SU-DHL-6 (cell line): ENCODE measurements at regions not wholly inside any gene's neighbourhood (a gene's known extent, or its start where the extent isn't known, plus 50 kb on each side); places are given as distances from the start of the nearest gene placed in this dataset.

Experiments used
- H2AFZ ChIP-seq: fragments of 200-600 bp; sonication (generic); 2 replicates; pipeline ENCODE4 v1.6.1; 2014; ENCODE audit warnings: low read depth, mild to moderate bottlenecking, moderate library complexity, mixed read lengths, antibody characterized with exemption, low read length; ENCODE audit not compliant: severe bottlenecking
- H3F3A ChIP-seq: fragments of 200-600 bp; shearing (Covaris generic); 2 replicates; pipeline ENCODE4 v1.6.0; 2016; ENCODE audit warnings: antibody characterized with exemption, mild to moderate bottlenecking; ENCODE audit not compliant: insufficient read depth
- H3K27ac ChIP-seq: fragments of 200-600 bp; sonication (generic); 2 replicates; pipeline ENCODE4 v1.5.1; 2016; ENCODE audit warnings: low read depth, mild to moderate bottlenecking, low read length, moderate library complexity, mixed read lengths
- H3K27me3 ChIP-seq: fragments of 200-600 bp; sonication (generic), shearing (Covaris generic); 2 replicates; pipeline ENCODE4 v1.6.0; 2014; ENCODE audit warnings: mild to moderate bottlenecking, low read length
- H3K36me3 ChIP-seq: fragments of 200-600 bp; sonication (generic); 2 replicates; pipeline ENCODE4 v1.6.1; 2014; ENCODE audit warnings: mild to moderate bottlenecking, low read length, mixed read lengths
- H3K4me2 ChIP-seq: fragments of 300-600, 200-600 bp; shearing (Covaris generic), sonication (generic); 2 replicates; pipeline ENCODE4 v1.6.0; 2014; ENCODE audit warnings: low read length, low read depth, mild to moderate bottlenecking; ENCODE audit not compliant: poor library complexity, severe bottlenecking
- H3K4me3 ChIP-seq: fragments of 200-600 bp; sonication (generic); 2 replicates; pipeline ENCODE4 v1.5.1; 2014; ENCODE audit warnings: antibody characterized with exemption, low read length, mild to moderate bottlenecking, mixed read lengths; ENCODE audit not compliant: insufficient read depth, poor library complexity, severe bottlenecking
- H3K79me2 ChIP-seq: fragments of 200-600 bp; sonication (generic); 2 replicates; pipeline ENCODE4 v1.6.1; 2014; ENCODE audit warnings: mild to moderate bottlenecking, low read length, moderate library complexity; ENCODE audit not compliant: insufficient read depth
- H3K9ac ChIP-seq: fragments of 200-600 bp; sonication (generic); 2 replicates; pipeline ENCODE4 v1.7.0; 2014; ENCODE audit warnings: mild to moderate bottlenecking, low read length
- H3K9me2 ChIP-seq: fragments of 200-600 bp; sonication (generic); replicated peaks from 2 replicates; pipeline ENCODE4 v1.6.1; 2014; ENCODE audit warnings: low read length; ENCODE audit not compliant: insufficient read depth
- H3K9me3 ChIP-seq: fragments of 200-600 bp; sonication (generic); 2 replicates; pipeline ENCODE4 v1.6.1; 2014; ENCODE audit warnings: low read length, mixed read lengths; ENCODE audit not compliant: insufficient read depth
- H4K20me1 ChIP-seq: fragments of 200-600 bp; sonication (generic); 2 replicates; pipeline ENCODE4 v1.6.1; 2014; ENCODE audit warnings: low read depth, mild to moderate bottlenecking, antibody characterized with exemption, low read length, moderate library complexity, mixed read lengths
- EZH2phosphoT487 ChIP-seq: fragments of 200-600 bp; sonication (generic), shearing (Covaris generic); conservative IDR thresholded peaks from 2 replicates; pipeline ENCODE4 v1.6.1; 2018; ENCODE audit warnings: mild to moderate bottlenecking, antibody characterized with exemption, low read length, moderate library complexity, mixed read lengths
- TF ChIP-seq, protein P1 (sequence below): fragments of 200-600 bp; sonication (generic); IDR thresholded peaks from one replicate; pipeline ENCODE4 v1.5.1; 2017; ENCODE audit warnings: antibody characterized with exemption, mild to moderate bottlenecking, low read length, moderate library complexity; ENCODE audit not compliant: insufficient read depth, poor library complexity, severe bottlenecking

- Histone ChIP-seq H3K79me2 (no peaks in the 10 kb centered on the region), H2AFZ (no peak overlapping the region), H4K20me1 (no peaks in the 10 kb centered on the region), H3K9me3 (no peaks in the 10 kb centered on the region), H3K4me3 (no peak overlapping the region), H3K9me2 (no peaks in the 10 kb centered on the region), H3F3A (no peaks in the 10 kb centered on the region), H3K36me3 (no peaks in the 10 kb centered on the region), H3K27me3 (no peaks in the 10 kb centered on the region), H3K9ac (no peak overlapping the region), H3K27ac (no peak overlapping the region), H3K4me2 (no peak overlapping the region)
- TF ChIP-seq, protein P1, sequence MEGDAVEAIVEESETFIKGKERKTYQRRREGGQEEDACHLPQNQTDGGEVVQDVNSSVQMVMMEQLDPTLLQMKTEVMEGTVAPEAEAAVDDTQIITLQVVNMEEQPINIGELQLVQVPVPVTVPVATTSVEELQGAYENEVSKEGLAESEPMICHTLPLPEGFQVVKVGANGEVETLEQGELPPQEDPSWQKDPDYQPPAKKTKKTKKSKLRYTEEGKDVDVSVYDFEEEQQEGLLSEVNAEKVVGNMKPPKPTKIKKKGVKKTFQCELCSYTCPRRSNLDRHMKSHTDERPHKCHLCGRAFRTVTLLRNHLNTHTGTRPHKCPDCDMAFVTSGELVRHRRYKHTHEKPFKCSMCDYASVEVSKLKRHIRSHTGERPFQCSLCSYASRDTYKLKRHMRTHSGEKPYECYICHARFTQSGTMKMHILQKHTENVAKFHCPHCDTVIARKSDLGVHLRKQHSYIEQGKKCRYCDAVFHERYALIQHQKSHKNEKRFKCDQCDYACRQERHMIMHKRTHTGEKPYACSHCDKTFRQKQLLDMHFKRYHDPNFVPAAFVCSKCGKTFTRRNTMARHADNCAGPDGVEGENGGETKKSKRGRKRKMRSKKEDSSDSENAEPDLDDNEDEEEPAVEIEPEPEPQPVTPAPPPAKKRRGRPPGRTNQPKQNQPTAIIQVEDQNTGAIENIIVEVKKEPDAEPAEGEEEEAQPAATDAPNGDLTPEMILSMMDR = no peak
- TF ChIP-seq EZH2phosphoT487 = no peak
Measured at GRCh38 chr19:29318581-29318980, 105.6 kb upstream of the UQCRFS1 start.

DNA sequence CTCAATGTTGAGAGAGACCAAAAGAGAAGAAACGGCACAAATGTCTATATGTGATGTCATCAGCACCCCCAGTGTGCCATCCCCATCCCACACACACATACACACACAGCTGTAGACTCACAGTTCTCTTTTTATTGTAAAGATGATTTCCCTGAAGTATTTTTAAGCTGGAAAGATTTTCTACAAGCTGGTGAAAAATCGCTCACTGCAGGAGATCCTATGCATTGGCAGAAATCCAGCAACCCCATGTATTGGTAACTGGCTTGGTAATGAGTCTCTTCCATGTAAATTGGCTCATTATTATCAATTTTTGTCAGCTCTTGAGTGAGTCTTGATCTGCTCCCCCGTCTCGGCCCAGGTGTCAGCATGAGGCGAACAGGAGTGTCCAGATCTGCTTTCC lies 107.1 kb upstream of the UQCRFS1 start:
- Histone ChIP-seq H3F3A (no peaks in the 10 kb centered on the region), H3K36me3 (no peaks in the 10 kb centered on the region), H2AFZ (no peak overlapping the region), H3K4me3 (no peak overlapping the region), H3K4me2 (no peak overlapping the region), H3K9me3 (no peaks in the 10 kb centered on the region), H3K27me3 (no peaks in the 10 kb centered on the region), H3K79me2 (no peaks in the 10 kb centered on the region), H3K9ac (no peak overlapping the region), H3K27ac (no peak overlapping the region), H4K20me1 (no peaks in the 10 kb centered on the region), H3K9me2 (no peaks in the 10 kb centered on the region)
- TF ChIP-seq EZH2phosphoT487 = no peak
- TF ChIP-seq, protein P1 = no peak

DNA sequence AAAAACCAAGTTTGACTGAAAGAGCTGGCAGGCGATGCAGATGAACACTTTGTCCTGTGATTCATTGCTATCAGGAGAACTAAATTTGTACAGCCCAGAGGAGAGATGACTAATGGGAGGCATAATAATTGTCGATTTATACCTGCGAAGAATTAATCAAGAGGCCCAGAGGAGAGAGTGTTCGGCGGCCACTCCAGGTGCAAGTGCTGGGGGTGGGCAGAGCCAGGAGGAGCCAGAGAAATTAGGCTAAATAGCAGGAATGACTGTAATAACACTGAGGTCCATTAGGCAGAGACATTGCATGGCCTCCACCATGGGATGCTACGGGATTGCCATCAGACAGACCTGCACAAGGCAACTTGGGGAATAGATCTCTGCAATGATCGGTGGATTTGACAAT lies 107.7 kb upstream of the UQCRFS1 start:
- Histone ChIP-seq H3K4me3 (no peak overlapping the region), H3K9ac (no peak overlapping the region), H3F3A (no peaks in the 10 kb centered on the region), H4K20me1 (no peaks in the 10 kb centered on the region), H3K9me3 (no peaks in the 10 kb centered on the region), H3K36me3 (no peaks in the 10 kb centered on the region), H3K27ac (no peak overlapping the region), H3K27me3 (no peaks in the 10 kb centered on the region), H3K9me2 (no peaks in the 10 kb centered on the region), H3K79me2 (no peaks in the 10 kb centered on the region), H2AFZ (no peak overlapping the region), H3K4me2 (no peak overlapping the region)
- TF ChIP-seq, protein P1 = no peak
- no peak for TF ChIP-seq EZH2phosphoT487
